ENCODE measurements at regions not wholly inside any gene's neighbourhood (a gene's known extent, or its start where the extent isn't known, plus 50 kb on each side); places are given as distances from the start of the nearest gene placed in this dataset.
"Not testable (repeated sequence)": the region's sequence is repeated elsewhere in the genome, so short reads cannot be mapped to it uniquely, and the experiment has no call there.

- no peak for DNase-seq
- 85 to 86% methylated on average over 5 of the region's 5 CpGs for WGBS, 2 donors
- H3K4me3 ChIP-seq = no peak overlapping the region
- no peaks in the 10 kb centered on the region for H3K27me3 ChIP-seq
- intact Hi-C loops (cut with DNase I; ENCODE audit: low total_unique reads) = no loop called here
- no peaks in the 10 kb centered on the region for H3K4me1 ChIP-seq
- TF ChIP-seq, protein P1, sequence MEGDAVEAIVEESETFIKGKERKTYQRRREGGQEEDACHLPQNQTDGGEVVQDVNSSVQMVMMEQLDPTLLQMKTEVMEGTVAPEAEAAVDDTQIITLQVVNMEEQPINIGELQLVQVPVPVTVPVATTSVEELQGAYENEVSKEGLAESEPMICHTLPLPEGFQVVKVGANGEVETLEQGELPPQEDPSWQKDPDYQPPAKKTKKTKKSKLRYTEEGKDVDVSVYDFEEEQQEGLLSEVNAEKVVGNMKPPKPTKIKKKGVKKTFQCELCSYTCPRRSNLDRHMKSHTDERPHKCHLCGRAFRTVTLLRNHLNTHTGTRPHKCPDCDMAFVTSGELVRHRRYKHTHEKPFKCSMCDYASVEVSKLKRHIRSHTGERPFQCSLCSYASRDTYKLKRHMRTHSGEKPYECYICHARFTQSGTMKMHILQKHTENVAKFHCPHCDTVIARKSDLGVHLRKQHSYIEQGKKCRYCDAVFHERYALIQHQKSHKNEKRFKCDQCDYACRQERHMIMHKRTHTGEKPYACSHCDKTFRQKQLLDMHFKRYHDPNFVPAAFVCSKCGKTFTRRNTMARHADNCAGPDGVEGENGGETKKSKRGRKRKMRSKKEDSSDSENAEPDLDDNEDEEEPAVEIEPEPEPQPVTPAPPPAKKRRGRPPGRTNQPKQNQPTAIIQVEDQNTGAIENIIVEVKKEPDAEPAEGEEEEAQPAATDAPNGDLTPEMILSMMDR (IDR thresholded peaks at IDR 0.05) = no peak
- TF ChIP-seq POLR2A (IDR thresholded peaks at IDR 0.05) = no peak
- H3K9me3 ChIP-seq = no peaks in the 10 kb centered on the region
- no peaks in the 10 kb centered on the region for H3K36me3 ChIP-seq (ENCODE audit: low read depth, missing control alignments)
- no peak overlapping the region for H3K27ac ChIP-seq
Observed at GRCh38 chr9:110015759-110016158, 192.2 kb downstream of the C9orf152 start.

GRCh38 chr9:110016340-110016739 lies 191.6 kb downstream of the C9orf152 start:
- no peaks in the 10 kb centered on the region for H3K36me3 ChIP-seq (ENCODE audit: low read depth, missing control alignments)
- TF ChIP-seq, protein P1 (IDR thresholded peaks at IDR 0.05) = no peak
- no peak for TF ChIP-seq POLR2A (IDR thresholded peaks at IDR 0.05)
- no peaks in the 10 kb centered on the region for H3K27me3 ChIP-seq
- no peaks in the 10 kb centered on the region for H3K9me3 ChIP-seq
- no peaks in the 10 kb centered on the region for H3K4me1 ChIP-seq
- no peak overlapping the region for H3K27ac ChIP-seq
- WGBS, 2 donors = 93 to 97% methylated on average over 2 of the region's 2 CpGs
- no peak overlapping the region for H3K4me3 ChIP-seq
- no peak for DNase-seq
- intact Hi-C loops (cut with DNase I; ENCODE audit: low total_unique reads) = no loop called here

DNA sequence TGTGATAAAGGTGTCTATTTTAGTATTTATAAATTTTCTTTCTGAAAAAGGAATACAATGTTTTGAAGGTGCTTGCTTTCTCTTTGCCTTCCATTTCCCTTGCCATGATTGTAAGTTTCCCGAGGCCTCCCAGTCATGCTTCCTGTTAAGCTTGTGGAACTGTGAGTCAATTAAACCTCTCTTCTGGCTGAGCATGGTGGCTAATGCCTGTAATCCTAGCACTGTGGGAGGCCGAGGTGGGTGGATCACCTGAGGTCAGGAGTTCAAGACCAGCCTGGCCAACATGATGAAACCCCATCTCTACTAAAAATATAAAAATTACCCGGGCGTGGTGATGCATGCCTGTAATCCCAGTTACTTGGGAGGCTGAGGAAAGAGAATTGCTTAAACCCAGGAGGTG lies 187.7 kb downstream of the C9orf152 start:
- H3K4me3 ChIP-seq; H3K27me3 ChIP-seq; H3K36me3 ChIP-seq (ENCODE audit: low read depth, missing control alignments); DNase-seq; H3K9me3 ChIP-seq; intact Hi-C loops (cut with DNase I; ENCODE audit: low total_unique reads); H3K4me1 ChIP-seq; H3K27ac ChIP-seq: not testable (repeated sequence)
- WGBS, 2 donors = 84 to 90% methylated on average over 4 of the region's 4 CpGs

DNA sequence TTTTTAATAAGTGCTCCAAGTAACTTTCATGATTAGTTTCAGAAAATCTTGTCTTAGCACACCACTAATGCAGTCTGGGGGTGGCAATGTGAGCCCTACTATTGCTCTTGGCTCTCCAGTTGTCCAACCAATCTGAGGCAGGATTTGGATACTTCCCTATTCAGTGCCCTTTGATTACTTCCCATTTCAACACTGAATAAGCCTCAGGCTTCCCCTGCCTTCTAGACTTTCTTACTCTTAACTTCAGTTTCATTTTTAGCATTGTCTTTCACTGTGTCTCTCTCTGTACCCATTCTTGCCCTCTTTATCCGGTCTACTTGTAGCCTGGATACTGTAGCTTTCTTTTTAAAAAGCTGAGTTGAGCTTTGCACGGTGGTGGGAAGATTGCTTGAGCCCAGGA lies 186.1 kb downstream of the C9orf152 start:
- TF ChIP-seq POLR2A (IDR thresholded peaks at IDR 0.05) = no peak
- TF ChIP-seq, protein P1 (IDR thresholded peaks at IDR 0.05) = no peak
- H3K4me3 ChIP-seq = no peak overlapping the region
- 78 to 83% methylated on average over 2 of the region's 2 CpGs for WGBS, 2 donors
- no peak overlapping the region for H3K27ac ChIP-seq
- H3K27me3 ChIP-seq = no peaks in the 10 kb centered on the region
- no peaks in the 10 kb centered on the region for H3K4me1 ChIP-seq
- no peaks in the 10 kb centered on the region for H3K9me3 ChIP-seq
- intact Hi-C loops (cut with DNase I; ENCODE audit: low total_unique reads) = no loop called here
- no peaks in the 10 kb centered on the region for H3K36me3 ChIP-seq (ENCODE audit: low read depth, missing control alignments)
- no peak for DNase-seq

GRCh38 chr9:110023221-110023620 lies 184.7 kb downstream of the C9orf152 start:
- 97% methylated on average over 6 to 8 of the region's 8 CpGs for WGBS, 2 donors
- H3K9me3 ChIP-seq; H3K27me3 ChIP-seq; H3K36me3 ChIP-seq (ENCODE audit: low read depth, missing control alignments); H3K4me1 ChIP-seq; H3K4me3 ChIP-seq; DNase-seq; intact Hi-C loops (cut with DNase I; ENCODE audit: low total_unique reads); H3K27ac ChIP-seq: not testable (repeated sequence)

DNA sequence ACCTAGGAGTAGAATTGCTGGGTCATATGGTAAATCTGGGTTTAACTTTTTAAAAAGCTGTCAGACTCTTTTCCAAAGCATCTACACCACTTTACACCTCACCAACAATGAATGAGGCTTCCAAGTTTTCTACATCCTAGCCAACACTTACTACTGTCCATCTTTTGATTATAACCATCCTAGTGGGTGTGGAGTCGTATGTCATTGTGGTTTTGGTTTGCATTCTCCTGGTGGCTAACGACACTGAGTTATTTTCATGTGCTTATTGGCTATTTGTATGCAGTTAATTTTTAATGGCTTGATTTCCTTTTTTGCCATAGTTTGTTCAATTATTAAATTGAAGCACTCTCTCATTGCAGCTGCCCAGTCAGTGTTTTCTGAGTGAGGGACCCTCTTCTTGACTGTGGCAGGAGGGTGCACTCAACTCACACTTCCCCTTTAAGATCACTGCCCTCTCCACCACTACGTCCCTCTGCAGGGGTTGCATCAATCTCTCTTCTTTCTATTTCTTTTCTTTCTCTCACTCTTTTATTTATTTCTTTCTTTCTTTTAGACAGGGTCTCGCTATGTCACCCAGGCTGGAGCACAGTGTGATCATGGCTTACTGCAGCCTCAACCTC lies 182.3 kb downstream of the C9orf152 start:
- DNase-seq = no peak
- peaks cover 4% of the 10 kb centered on the region for H3K4me1 ChIP-seq
- no peaks in the 10 kb centered on the region for H3K36me3 ChIP-seq (ENCODE audit: low read depth, missing control alignments)
- H3K27ac ChIP-seq = no peak overlapping the region
- no peaks in the 10 kb centered on the region for H3K27me3 ChIP-seq
- intact Hi-C loops (cut with DNase I; ENCODE audit: low total_unique reads) = no loop called here
- no peaks in the 10 kb centered on the region for H3K9me3 ChIP-seq
- H3K4me3 ChIP-seq = no peak overlapping the region
- 87 to 97% methylated on average over 4 of the region's 4 CpGs for WGBS, 2 donors
- TF ChIP-seq, protein P1 (IDR thresholded peaks at IDR 0.05) = no peak
- no peak for TF ChIP-seq POLR2A (IDR thresholded peaks at IDR 0.05)

Measured in testis (tissue), 2 donors.